WI38 (cell line): ENCODE measurements at regions not wholly inside any gene's neighbourhood (a gene's known extent, or its start where the extent isn't known, plus 50 kb on each side); places are given as distances from the start of the nearest gene placed in this dataset.

Experiments
- H3K4me3 ChIP-seq: 2 replicates; pipeline ENCODE4 v1.5.1; 2011; ENCODE audit warnings: low read depth, mild to moderate bottlenecking, control low read depth, low read length
- CTCF ChIP-seq: IDR thresholded peaks from 2 replicates; pipeline ENCODE4 v1.5.1; 2012; ENCODE audit warnings: low read depth, mild to moderate bottlenecking, control low read depth, low read length

- TF ChIP-seq CTCF = no peak
- H3K4me3 ChIP-seq = no peak overlapping the region
Observed at GRCh38 chr2:168378960-168379669, 77.0 kb upstream of the CERS6 start.

GRCh38 chr2:168380500-168380899, 75.6 kb upstream of the CERS6 start:
- no peak for TF ChIP-seq CTCF
- H3K4me3 ChIP-seq = no peak overlapping the region

GRCh38 chr2:168392024-168392423, 64.0 kb upstream of the CERS6 start:
- H3K4me3 ChIP-seq = no peak overlapping the region
- no peak for TF ChIP-seq CTCF

GRCh38 chr2:168392797-168393196, 63.3 kb upstream of the CERS6 start:
- no peak for TF ChIP-seq CTCF
- H3K4me3 ChIP-seq = no peak overlapping the region

- no peak for TF ChIP-seq CTCF
- no peak overlapping the region for H3K4me3 ChIP-seq
Observed at GRCh38 chr2:168394262-168394661, 61.8 kb upstream of the CERS6 start.

GRCh38 chr2:168396131-168396530, 59.9 kb upstream of the CERS6 start:
- TF ChIP-seq CTCF = no peak

GRCh38 chr2:168397629-168398028, 58.4 kb upstream of the CERS6 start:
- TF ChIP-seq CTCF = no peak
- no peak overlapping the region for H3K4me3 ChIP-seq

More at GRCh38 chr2:168396131-168396530, 59.9 kb upstream of the CERS6 start:
- H3K4me3 ChIP-seq = no peak overlapping the region
